GM13977 (cell line): ENCODE measurements at regions not wholly inside any gene's neighbourhood (a gene's known extent, or its start where the extent isn't known, plus 50 kb on each side); places are given as distances from the start of the nearest gene placed in this dataset.

Experiments used
- DNase-seq: peaks from one replicate; pipeline ENCODE4 v3.0.0; 2012; ENCODE audit warnings: low spot score
- in situ Hi-C: fragments of 300-500 bp; cut with MboI; formaldehyde crosslinking; loops from one replicate; pipeline ENCODE4 v1.12.0; 2022; ENCODE audit warnings: low sequenced_read_pairs, low pct_unique_long_range_greater_than_20kb, mixed read lengths, inconsistent platforms; ENCODE audit not compliant: unreplicated experiment
- TF ChIP-seq, protein P1 (sequence below): IDR thresholded peaks from 2 replicates; pipeline ENCODE4 v1.5.1; 2012; ENCODE audit warnings: mild to moderate bottlenecking, control low read depth; ENCODE audit not compliant: insufficient read depth; ENCODE audit errors: extremely low read depth, missing control alignments

DNA sequence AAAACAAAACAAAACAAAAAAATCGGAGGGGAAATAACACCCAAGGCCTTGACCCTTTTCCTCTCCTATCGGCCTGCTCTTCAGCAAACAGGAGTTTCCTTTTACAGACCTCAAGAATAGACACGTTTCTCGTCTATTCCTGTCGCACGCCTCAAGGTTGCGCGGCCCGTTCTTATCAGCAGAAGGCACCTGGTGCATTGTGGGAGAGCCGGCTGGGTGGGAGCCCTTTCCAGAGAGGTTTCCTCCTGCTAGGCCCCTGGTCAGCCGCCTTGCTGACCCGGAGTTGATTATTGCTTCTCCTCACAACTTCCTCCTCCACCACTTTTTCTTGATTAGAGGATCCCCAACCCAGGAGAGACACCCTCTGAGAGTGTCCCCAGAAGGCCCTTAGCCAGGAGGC is 497.3 kb downstream of the MIAT start:
- TF ChIP-seq, protein P1, sequence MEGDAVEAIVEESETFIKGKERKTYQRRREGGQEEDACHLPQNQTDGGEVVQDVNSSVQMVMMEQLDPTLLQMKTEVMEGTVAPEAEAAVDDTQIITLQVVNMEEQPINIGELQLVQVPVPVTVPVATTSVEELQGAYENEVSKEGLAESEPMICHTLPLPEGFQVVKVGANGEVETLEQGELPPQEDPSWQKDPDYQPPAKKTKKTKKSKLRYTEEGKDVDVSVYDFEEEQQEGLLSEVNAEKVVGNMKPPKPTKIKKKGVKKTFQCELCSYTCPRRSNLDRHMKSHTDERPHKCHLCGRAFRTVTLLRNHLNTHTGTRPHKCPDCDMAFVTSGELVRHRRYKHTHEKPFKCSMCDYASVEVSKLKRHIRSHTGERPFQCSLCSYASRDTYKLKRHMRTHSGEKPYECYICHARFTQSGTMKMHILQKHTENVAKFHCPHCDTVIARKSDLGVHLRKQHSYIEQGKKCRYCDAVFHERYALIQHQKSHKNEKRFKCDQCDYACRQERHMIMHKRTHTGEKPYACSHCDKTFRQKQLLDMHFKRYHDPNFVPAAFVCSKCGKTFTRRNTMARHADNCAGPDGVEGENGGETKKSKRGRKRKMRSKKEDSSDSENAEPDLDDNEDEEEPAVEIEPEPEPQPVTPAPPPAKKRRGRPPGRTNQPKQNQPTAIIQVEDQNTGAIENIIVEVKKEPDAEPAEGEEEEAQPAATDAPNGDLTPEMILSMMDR, result no peak
- in situ Hi-C loops, result no loop called here
- no peak for DNase-seq

DNA sequence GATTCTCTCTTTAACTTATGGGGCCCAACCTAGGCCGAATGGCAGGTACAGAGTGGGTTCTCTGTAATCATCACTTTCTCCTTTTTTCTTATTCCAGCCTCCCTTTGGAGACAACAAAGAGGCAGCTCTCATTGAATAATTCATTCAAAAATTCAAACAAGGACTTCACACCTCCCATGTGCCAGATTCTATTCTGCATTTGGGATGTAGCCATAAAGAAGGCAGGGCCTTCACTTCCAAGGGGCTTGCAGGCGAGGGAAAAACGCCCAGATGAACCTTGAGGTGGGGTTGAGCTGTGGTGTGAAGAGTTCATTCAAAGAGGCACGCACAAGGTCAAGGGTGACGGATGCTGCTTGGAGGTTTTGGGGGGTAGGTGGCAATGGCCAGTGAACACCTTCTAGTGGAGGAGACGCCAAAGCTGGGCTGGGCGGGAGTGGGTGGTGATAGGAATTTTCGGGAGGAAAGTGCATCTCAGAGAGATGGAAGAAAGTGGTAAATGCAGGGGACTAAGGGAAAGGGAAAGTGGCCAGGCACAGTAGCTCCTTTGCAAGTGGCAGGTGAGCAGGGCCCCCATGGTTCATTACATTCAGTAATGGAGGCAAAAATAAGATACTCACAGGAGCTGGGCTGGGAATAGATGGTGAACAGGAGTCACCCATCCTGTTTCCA is 499.6 kb downstream of the MIAT start:
- DNase-seq, result no peak
- TF ChIP-seq, protein P1, result no peak
- in situ Hi-C loops, result no loop called here

DNA sequence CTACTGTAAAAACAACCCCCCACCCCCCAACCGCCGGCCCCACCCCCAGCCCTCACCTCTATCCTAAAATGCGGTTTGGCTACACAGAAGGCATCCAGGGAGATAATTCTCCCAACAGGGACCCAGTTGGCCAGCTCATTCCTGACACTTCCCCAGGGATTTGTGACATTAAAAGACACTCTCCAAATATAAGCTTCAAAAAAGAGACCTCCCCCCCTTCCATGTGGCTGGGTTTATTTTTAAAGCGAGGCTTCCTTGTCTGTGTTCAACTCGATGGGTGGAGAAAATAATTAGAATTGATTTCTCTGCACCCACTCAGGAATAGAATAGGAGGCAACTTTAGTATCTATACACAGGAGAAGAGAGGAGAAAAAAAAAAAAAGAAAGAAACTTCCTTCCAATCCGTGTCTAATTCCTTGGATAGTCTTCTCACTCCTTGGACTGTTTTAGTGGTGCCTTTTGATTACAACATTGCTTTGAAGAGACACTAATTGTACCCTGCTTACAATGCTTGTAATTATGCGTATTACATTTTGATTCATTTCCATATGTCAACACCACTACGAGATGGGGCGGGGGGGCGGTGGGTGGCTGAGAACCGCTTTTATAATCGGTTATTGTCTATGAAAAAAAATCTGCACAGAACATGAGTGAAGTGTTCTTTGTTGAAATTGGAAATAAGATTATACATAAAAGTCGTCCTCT is 500.4 kb downstream of the MIAT start:
- in situ Hi-C loops, result no loop called here
- DNase-seq, result no peak
- TF ChIP-seq, protein P1, result no peak

DNA sequence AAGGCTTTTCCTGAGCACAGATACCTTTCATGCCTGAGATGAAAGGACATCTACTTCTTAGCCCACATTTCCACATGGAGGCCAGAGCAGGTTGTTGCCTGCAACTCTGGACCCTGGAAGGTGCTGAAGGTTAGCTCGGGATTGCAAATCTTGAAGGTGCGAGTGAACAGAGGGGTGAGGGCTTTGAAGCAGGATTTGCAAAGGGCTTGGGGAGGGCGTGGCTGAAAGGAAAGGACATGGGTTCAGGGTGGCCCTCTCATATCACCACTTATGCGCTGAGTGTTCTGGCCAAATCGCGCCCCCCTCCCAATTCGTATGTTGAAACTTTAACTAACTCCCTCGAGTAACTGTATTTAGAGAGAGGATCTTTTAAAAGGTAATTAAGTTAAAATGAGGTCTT is 501.6 kb downstream of the MIAT start:
- in situ Hi-C loops, result no loop called here
- TF ChIP-seq, protein P1, result no peak
- no peak for DNase-seq

DNA sequence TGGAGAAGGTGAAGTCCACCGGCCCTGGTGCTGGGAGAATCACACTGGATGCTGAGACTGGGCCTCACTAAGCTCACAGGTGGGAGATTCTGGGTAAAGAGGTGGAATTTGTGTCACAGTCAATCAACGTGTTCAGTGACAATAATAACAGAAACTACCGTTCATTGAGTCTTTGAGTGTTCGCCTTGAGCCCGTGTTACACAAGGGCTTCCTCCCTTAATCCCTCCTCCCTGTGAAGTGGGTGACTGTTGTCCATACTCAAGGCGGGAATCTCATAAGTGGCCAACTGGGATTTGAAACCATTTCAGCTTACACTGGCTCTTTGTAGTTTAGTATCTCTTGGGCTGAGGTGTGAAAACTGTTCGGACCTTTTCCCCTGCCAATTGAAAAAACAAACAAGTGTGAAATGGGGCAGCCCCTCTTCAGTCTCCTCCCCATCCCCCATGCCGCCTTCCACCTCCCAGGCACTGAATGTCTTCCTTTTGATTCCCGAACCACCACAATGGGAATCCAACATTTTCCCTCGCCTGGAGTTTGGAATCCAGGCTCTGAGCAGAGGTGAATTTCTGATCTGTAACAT is 502.4 kb downstream of the MIAT start:
- in situ Hi-C loops, result no loop called here
- TF ChIP-seq, protein P1, result no peak
- DNase-seq, result no peak

DNA sequence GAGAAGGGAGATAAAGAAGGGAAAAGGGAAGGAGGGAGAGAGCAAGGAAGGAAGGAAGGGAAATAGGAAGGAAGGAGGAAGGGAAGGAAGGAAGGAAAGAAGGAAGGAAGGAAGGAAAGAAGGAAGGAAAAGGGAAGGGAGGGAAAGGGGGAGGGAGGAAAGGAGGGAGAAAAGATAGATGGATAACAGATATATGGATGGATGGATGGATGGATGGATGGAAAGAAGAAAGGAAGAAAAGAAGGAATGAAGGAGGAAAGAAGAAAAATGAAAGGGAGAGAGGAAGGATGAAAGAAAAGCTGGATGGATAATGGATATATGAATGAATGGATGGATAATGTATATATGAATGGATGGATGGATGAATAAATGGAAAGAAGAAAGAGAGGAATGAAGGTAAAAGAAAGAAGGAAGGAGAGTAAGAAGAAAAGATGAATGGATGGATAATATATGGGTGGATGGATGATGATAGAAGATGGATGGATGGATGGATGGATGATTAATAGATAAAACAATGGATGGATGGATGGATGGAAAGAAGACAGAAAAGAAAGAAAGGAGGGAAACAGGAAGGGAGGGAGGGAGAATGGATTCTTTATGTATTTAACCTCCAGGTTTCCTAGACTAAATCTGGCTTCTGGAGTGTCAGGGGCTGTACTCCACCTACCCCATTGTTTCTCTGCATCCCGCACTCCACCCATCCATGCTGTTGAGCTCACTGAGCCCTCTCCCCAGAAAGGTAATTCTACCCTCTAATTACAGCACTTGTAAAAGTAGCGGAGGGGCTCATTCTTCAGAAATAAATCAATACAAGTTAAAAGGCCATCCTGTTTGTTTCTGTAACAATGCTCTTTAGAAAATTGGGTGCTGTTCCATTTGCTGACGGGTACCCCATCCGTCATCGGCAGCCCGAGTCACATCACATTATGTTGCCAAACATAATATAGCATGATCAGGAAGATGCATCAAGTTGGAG is 506.1 kb downstream of the MIAT start:
- TF ChIP-seq, protein P1, result no peak
- no peak for DNase-seq
- in situ Hi-C loops, result no loop called here
